Activated CD4-positive, alpha-beta T cell treated with anti-CD3 and anti-CD28 coated beads for 4 hours (primary cell): ENCODE measurements at regions not wholly inside any gene's neighbourhood (a gene's known extent, or its start where the extent isn't known, plus 50 kb on each side); places are given as distances from the start of the nearest gene placed in this dataset.
"Not testable (repeated sequence)": the region's sequence is repeated elsewhere in the genome, so short reads cannot be mapped to it uniquely, and the experiment has no call there.

Experiments used
- DNase-seq, 2 donors: peaks; one replicate each; pipeline ENCODE4 v3.0.0-alpha.2; 2020

- no peak for DNase-seq
These were observed 273.6 kb upstream of the MDGA2 start for GRCh38 chr14:47949006-47949405.

- no peak for DNase-seq
These were observed 259.9 kb upstream of the MDGA2 start for GRCh38 chr14:47935332-47935731.

DNA sequence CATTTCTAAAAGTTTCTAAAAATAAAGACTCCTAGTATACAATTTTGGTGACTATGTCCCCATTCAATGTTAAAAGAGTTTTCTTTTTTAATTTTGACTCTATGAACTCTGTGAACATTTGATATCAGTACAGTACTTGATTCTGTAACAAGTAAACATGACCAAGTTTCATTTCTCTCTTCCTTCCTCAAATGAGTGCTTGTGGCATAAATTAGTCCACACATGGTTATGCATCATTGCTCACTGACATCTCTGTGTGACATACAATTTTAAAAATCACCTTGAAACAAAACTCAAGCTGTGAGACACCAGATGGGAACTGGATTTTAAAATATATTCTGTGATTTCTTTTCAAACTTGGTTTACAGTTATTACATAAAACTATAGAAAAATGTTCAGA lies 253.9 kb upstream of the MDGA2 start:
- DNase-seq = no peak

- no peak for DNase-seq
These were observed 245.7 kb upstream of the MDGA2 start for GRCh38 chr14:47921133-47921532.

DNA sequence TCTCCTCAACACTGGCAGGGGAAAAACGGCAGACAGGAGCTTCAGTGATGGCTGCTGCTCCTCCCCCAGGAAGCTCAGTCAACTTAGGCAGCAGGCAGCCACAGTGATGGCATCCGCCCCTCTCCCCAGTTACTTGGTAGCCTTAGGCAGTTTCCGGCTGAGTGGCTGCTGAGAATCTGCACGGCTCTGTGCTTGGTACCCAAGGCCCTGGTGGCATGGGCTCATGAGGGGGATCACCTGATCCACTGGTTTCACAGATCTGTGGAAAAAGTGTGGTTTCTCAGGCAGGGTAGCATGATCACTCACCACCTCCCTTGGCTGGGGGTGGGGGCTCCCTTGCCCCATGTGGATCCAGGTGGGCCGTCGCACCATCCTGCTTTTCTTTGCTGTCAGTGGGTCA lies 244.6 kb upstream of the MDGA2 start:
- DNase-seq = no peak

GRCh38 chr14:47919334-47919846 lies 244.0 kb upstream of the MDGA2 start:
- no peak for DNase-seq

DNA sequence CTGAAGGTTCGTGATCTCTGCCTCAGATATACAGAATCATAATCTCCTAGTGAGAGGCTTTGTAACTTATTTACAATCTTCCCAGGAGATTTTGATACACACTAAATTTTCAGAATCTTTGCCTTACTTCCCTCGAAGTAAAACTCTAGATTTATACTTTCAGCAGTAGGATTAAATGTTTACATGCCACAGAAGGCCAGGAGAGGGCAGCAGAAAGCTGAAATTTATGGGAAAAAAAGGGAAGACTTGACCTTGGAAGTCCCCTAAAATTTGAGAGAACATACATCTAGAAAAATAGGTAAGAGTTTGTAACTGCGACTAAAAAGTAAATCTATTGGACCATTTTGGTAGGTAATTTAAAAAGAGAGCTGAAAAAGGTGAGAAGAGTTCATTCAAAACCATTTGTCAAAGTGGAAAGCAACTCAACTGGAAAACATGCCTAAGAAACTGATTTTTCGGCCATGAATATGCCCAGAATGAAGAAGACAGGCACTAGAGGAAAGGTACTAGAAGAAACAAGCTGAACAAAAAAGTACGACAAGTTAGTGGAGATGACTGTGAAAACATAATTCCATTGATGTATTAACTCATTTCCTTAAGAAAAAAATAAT lies 242.0 kb upstream of the MDGA2 start:
- DNase-seq = no peak

DNA sequence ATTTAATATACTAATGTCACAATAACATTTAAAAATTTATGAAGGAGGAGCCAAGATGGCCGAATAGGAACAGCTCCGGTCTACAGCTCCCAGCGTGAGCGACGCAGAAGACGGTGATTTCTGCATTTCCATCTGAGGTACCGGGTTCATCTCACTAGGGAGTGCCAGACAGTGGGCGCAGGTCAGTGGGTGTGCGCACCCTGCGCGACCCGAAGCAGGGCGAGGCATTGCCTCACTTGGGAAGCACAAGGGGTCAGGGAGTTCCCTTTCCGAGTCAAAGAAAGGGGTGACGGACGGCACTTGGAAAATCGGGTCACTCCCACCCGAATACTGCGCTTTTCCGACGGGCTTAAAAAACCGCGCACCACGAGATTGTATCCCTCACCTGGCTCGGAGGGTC lies 225.7 kb upstream of the MDGA2 start:
- DNase-seq = not testable (repeated sequence)

DNA sequence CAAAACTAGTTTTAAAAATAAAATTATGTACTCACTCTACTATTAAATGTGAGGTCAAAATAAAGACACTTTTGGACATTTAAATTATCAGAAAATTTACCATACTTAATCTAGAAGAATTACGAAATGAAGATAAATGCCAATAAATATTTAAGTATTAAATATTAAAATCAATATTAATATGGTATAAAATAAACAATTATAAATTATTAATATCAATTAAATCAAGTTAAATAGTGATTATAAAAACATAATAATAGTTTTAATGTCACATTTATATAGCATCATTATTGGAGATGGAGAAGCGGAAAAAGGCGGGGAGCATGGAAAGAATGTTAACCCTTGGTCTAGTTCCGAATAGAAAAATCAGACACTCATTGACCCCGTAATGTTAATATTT lies 224.3 kb upstream of the MDGA2 start:
- DNase-seq = no peak

GRCh38 chr14:47874350-47874749 lies 198.9 kb upstream of the MDGA2 start:
- no peak for DNase-seq

DNA sequence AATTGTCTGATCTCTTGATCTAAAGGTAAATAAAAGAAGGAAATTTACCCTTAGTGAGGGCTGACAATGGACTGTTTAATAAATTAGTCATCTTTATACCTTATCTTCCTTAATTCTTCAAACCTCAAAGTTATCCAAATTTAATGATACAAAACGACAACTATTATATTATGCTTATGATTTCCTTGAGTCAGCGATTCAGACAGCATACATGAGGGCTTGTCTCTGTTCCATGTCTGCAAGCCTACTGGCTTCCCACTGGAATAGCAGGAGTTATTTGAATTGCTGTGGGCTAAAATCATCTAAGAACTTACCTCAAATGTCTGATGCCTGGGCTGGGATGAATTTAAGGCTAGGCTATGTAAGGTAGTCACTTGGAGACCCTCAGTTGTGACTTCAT lies 197.2 kb upstream of the MDGA2 start:
- DNase-seq = no peak

GRCh38 chr14:47863441-47863840 lies 188.0 kb upstream of the MDGA2 start:
- no peak for DNase-seq

DNA sequence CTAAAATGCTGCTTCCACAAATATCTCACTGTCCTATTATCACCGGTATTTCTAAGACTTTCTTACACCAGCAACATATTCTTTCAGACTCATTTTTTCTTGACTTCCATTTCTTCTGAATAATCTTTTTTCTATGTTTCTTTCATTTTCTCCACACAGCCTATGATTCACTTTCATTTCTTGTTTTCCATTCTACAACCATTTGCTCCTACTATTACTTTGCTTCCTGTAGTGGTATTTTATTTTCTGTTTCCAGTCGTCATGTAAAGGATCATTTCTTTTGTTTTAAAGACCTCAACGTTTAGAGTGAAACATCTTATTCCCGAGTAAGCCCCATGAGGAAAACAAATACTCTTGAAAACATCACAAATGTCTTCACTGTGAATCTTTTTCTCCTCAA lies 182.2 kb upstream of the MDGA2 start:
- no peak for DNase-seq

- no peak for DNase-seq
These were observed 176.9 kb upstream of the MDGA2 start for GRCh38 chr14:47852278-47852677.

GRCh38 chr14:47846008-47846407 lies 170.6 kb upstream of the MDGA2 start:
- DNase-seq = no peak

GRCh38 chr14:47843236-47843635 lies 167.8 kb upstream of the MDGA2 start:
- no peak for DNase-seq

DNA sequence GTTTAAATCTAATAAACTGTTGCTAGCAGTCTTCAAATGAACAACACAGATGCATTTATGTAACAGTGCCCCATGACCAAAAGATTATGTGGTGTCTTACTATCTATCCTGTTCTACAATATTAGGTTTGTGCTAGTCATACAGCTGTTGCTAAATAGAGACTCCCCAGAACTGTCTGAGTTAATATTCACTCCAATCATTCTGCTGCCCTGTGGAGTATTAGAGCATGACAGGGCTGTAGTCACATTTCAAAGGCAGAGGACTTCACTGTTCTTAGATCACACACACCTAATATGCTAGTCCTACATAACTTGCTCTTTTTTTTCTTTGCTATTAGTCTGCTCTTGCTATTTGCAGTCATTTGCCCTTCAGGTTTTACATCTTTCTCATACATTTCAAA lies 157.6 kb upstream of the MDGA2 start:
- no peak for DNase-seq

DNA sequence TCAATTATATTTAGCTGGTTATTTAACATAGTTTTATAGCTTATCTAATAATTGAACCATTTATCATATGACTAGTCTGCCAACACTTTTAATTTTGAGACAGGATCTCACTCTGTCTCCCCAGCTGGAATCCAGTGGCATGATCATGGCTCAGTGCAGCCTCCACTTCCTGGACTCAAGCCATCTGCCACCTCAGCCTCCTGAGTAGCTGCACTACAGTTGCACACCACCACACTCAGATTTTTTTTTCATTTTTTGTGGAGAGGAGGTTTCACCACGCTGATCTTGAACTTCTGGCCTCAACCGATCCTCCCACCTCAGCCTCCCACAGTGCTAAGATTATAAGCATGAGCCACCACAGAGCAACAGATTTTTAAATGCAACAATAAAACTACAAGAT lies 151.4 kb upstream of the MDGA2 start:
- no peak for DNase-seq

GRCh38 chr14:47822326-47822725 lies 146.9 kb upstream of the MDGA2 start:
- no peak for DNase-seq

GRCh38 chr14:47821135-47821534 lies 145.7 kb upstream of the MDGA2 start:
- no peak for DNase-seq

DNA sequence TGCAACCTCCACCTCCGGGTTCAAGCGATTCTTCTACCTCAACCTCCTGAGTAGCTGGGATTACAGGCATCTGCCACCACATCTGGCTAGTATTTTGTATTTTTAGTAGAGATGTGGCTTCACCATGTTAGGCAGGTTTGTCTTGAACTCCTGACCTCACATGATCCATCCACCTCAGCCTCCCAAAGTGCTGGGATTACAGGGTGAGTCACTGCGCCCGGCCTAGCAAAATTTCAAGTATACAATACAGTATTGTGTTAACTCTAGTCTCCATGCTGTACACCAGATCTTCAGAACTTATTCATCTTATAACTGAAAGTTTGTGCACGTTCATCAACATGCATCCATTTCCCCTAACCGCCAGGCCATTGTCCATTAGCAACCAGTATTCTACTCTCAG lies 115.1 kb upstream of the MDGA2 start:
- DNase-seq = no peak

DNA sequence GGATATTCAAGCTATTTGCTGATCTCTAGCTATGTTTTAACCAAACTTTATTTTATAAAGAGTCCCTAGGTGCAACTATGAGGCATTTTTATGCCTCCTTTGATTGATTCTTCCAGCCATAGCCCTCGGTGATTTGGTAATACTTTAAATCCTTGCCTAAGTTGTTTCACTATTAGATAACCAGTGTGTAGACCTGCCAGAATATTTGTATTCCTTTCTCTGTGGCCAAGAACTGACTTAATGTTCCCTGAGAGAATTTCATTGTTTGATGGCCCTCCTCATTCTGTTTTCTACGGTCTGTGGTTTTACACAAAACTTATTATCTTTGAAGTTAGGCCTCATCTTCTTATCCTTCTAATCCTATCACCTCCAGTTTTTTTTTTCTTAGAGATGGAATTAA lies 109.7 kb upstream of the MDGA2 start:
- no peak for DNase-seq

DNA sequence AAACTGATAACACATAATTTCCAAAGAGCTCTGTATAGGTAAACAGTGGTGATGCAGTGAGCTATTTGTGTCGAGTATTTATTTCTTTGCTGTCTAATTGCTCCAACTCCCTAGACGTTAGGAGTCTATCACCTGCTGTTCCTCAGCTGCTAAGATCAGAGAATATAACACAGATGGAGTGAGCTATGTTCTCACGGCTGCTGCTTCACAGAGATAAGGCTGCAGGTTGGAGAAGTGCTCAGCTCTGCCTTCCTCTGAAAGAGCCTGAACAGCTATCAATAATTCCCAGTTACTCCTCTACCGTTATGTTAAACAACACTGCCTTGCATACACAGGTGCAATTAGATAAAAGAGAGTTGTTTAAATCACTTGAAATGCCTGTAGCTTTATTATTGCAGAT lies 103.2 kb upstream of the MDGA2 start:
- DNase-seq = no peak

DNA sequence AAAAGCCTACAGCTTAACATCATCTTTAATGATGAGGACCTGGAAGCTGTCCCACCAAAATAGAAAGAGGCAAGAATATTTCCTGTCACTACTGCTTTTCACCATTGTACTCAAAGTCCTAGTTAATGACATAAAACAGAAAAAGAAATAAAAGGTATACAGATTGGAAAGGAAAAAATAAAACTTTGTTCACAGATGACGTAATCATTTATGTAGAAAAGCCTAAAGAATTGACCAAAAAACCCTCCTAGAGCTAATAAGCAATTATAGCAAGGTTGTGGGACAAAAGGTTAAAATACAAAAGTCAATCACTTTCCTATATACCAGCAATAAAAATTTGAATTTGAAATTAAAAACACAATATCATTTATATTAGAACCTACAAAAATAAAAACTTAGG lies 97.2 kb upstream of the MDGA2 start:
- no peak for DNase-seq

DNA sequence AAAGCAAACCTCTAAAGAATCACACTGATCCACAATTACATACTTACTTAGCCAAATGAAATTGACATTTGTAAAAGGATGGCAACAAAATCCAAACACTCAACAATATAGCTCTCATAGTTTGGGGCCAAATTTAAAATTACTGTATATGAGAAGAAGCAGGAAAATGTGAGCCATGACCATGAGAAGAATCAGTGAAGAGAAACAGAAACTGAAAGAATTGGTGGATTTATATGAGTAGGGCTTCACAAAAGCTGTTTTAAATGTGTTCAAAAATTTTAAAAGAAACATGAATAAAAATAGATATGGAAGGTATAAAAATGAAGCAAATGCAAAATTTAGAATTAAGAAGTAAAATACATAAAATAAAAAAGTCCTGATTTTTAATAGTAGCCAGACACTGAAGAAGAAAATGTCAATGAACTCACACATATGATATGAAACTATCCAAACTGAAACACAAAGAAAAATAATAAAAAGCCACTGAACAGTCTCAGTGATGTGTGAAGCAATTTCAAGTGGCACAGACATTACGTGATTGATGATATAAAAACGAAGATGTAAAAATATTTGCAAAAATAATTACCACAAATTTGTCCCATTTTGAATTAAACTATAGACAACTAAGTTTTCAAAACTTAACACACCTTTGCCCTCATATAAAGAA lies 87.9 kb upstream of the MDGA2 start:
- no peak for DNase-seq
